ENCODE measurements at regions not wholly inside any gene's neighbourhood (a gene's known extent, or its start where the extent isn't known, plus 50 kb on each side); places are given as distances from the start of the nearest gene placed in this dataset.
"Not testable (repeated sequence)": the region's sequence is repeated elsewhere in the genome, so short reads cannot be mapped to it uniquely, and the experiment has no call there.

GRCh38 chrX:43267652-43268051 is 388.4 kb upstream of the MAOA start:
- H3K36me3 ChIP-seq, result no peaks in the 10 kb centered on the region
- no peak for TF ChIP-seq CTCF (IDR thresholded peaks at IDR 0.05)
- H3K27ac ChIP-seq, result no peak overlapping the region
- intact Hi-C loops (cut with DNase I; ENCODE audit: low total_unique reads), result no loop called here
- H3K9me3 ChIP-seq, result peaks cover 0 to 9% (median 8%) of the 10 kb centered on the region in 3 donors
- no peaks in the 10 kb centered on the region for H3K27me3 ChIP-seq
- DNase-seq, result no peak
- no peaks in the 10 kb centered on the region for H3K4me1 ChIP-seq
- H3K4me3 ChIP-seq, result no peak overlapping the region

GRCh38 chrX:43269201-43269600 is 386.9 kb upstream of the MAOA start:
- no peaks in the 10 kb centered on the region for H3K27me3 ChIP-seq
- no peak overlapping the region for H3K4me3 ChIP-seq
- intact Hi-C loops (cut with DNase I; ENCODE audit: low total_unique reads), result no loop called here
- no peaks in the 10 kb centered on the region for H3K36me3 ChIP-seq
- H3K4me1 ChIP-seq, result no peaks in the 10 kb centered on the region
- no peak for TF ChIP-seq CTCF (IDR thresholded peaks at IDR 0.05)
- no peak overlapping the region for H3K27ac ChIP-seq
- DNase-seq, result no peak
- peaks cover 0 to 9% (median 8%) of the 10 kb centered on the region in 3 donors for H3K9me3 ChIP-seq

GRCh38 chrX:43277879-43278278 is 378.2 kb upstream of the MAOA start:
- Histone ChIP-seq H3K9me3 (peaks cover 0 to 7% (median 0%) of the 10 kb centered on the region in 3 donors), H3K36me3 (no peaks in the 10 kb centered on the region), H3K27ac (no peak overlapping the region), H3K27me3 (no peaks in the 10 kb centered on the region), H3K4me3 (no peak overlapping the region), H3K4me1 (no peaks in the 10 kb centered on the region)
- no peak for TF ChIP-seq CTCF (IDR thresholded peaks at IDR 0.05)
- DNase-seq, result no peak
- intact Hi-C loops (cut with DNase I; ENCODE audit: low total_unique reads), result no loop called here

GRCh38 chrX:43278440-43278839 is 377.7 kb upstream of the MAOA start:
- peaks cover 0 to 7% (median 0%) of the 10 kb centered on the region in 3 donors for H3K9me3 ChIP-seq

GRCh38 chrX:43279341-43279808 is 376.7 kb upstream of the MAOA start:
- H3K27me3 ChIP-seq, result no peaks in the 10 kb centered on the region
- H3K4me3 ChIP-seq, result no peak overlapping the region
- no peak overlapping the region for H3K27ac ChIP-seq
- intact Hi-C loops (cut with DNase I; ENCODE audit: low total_unique reads), result no loop called here
- peaks cover 0 to 7% (median 0%) of the 10 kb centered on the region in 3 donors for H3K9me3 ChIP-seq
- no peaks in the 10 kb centered on the region for H3K4me1 ChIP-seq
- H3K36me3 ChIP-seq, result no peaks in the 10 kb centered on the region
- DNase-seq, result no peak
- TF ChIP-seq CTCF (IDR thresholded peaks at IDR 0.05), result no peak

More at GRCh38 chrX:43278440-43278839, 377.7 kb upstream of the MAOA start:
- intact Hi-C loops (cut with DNase I; ENCODE audit: low total_unique reads), result no loop called here
- Histone ChIP-seq H3K27ac (no peak overlapping the region), H3K27me3 (no peaks in the 10 kb centered on the region), H3K4me1 (no peaks in the 10 kb centered on the region), H3K36me3 (no peaks in the 10 kb centered on the region), H3K4me3 (no peak overlapping the region)
- DNase-seq, result no peak
- no peak for TF ChIP-seq CTCF (IDR thresholded peaks at IDR 0.05)

- Histone ChIP-seq H3K4me3 (no peak overlapping the region), H3K27ac (no peak overlapping the region), H3K9me3 (no peaks in the 10 kb centered on the region), H3K27me3 (no peaks in the 10 kb centered on the region), H3K4me1 (no peaks in the 10 kb centered on the region), H3K36me3 (no peaks in the 10 kb centered on the region)
- no peak for TF ChIP-seq CTCF (IDR thresholded peaks at IDR 0.05)
- DNase-seq, result no peak
- intact Hi-C loops (cut with DNase I; ENCODE audit: low total_unique reads), result no loop called here
These were observed 372.9 kb upstream of the MAOA start for GRCh38 chrX:43283187-43283586.

GRCh38 chrX:43311625-43312024 is 344.5 kb upstream of the MAOA start:
- H3K36me3 ChIP-seq; H3K9me3 ChIP-seq; H3K27ac ChIP-seq; intact Hi-C loops (cut with DNase I; ENCODE audit: low total_unique reads); H3K4me1 ChIP-seq; H3K4me3 ChIP-seq; DNase-seq; H3K27me3 ChIP-seq: not testable (repeated sequence)
